HEK293T (cell line): ENCODE measurements at regions not wholly inside any gene's neighbourhood (a gene's known extent, or its start where the extent isn't known, plus 50 kb on each side); places are given as distances from the start of the nearest gene placed in this dataset.

Source experiments
- ARNT ChIP-seq: fragments of 450-650 bp; IDR thresholded peaks from 2 replicates; pipeline ENCODE4 v1.6.1; 2017; ENCODE audit warnings: mild to moderate bottlenecking
- BHLHE40 ChIP-seq: fragments of 450-650 bp; IDR thresholded peaks from 2 replicates; pipeline ENCODE4 v1.6.1; 2016; ENCODE audit warnings: mild to moderate bottlenecking, moderate library complexity, borderline replicate concordance
- ELF4 ChIP-seq: fragments of 450-650 bp; IDR thresholded peaks from 2 replicates; pipeline ENCODE4 v1.6.1; 2017; ENCODE audit warnings: antibody characterized with exemption
- FOXA1 ChIP-seq: fragments of 450-650 bp; IDR thresholded peaks from 2 replicates; pipeline ENCODE4 v1.6.1; 2016; ENCODE audit warnings: mild to moderate bottlenecking
- FOXK2 ChIP-seq: fragments of 450-650 bp; IDR thresholded peaks from 2 replicates; pipeline ENCODE4 v1.6.1; 2016; ENCODE audit warnings: mild to moderate bottlenecking
- FOXM1 ChIP-seq: fragments of 450-650 bp; IDR thresholded peaks from 2 replicates; pipeline ENCODE4 v1.6.1; 2017; ENCODE audit warnings: mild to moderate bottlenecking, borderline replicate concordance
- PKNOX1 ChIP-seq: fragments of 450-650 bp; IDR thresholded peaks from 2 replicates; pipeline ENCODE4 v1.6.1; 2016
- SP1 ChIP-seq: fragments of 450-650 bp; IDR thresholded peaks from 2 replicates; pipeline ENCODE4 v1.6.1; 2017
- SUZ12 ChIP-seq: fragments of 450-650 bp; IDR thresholded peaks from 2 replicates; pipeline ENCODE4 v1.6.1; 2016; ENCODE audit warnings: mild to moderate bottlenecking
- TARDBP ChIP-seq: fragments of 450-650 bp; IDR thresholded peaks from 2 replicates; pipeline ENCODE4 v1.6.1; 2016
- ZNF384 ChIP-seq: fragments of 450-650 bp; IDR thresholded peaks from 2 replicates; pipeline ENCODE4 v1.6.1; 2016

GRCh38 chr3:177960014-177960413 lies 576.2 kb upstream of the KCNMB2 start:
- TF ChIP-seq FOXA1 (no peak), ELF4 (no peak), TARDBP (no peak), ARNT (no peak), FOXM1 (no peak), PKNOX1 (no peak), SP1 (no peak), SUZ12 (no peak), BHLHE40 (no peak), FOXK2 (no peak), ZNF384 (no peak)
